Osteoblast (primary cell): ENCODE measurements at regions not wholly inside any gene's neighbourhood (a gene's known extent, or its start where the extent isn't known, plus 50 kb on each side); places are given as distances from the start of the nearest gene placed in this dataset.

Source experiments
- DNase-seq: peaks from one replicate; pipeline ENCODE4 v3.0.0; 2011; ENCODE audit warnings: low spot score, mixed read lengths; ENCODE audit not compliant: insufficient read length; ENCODE audit errors: missing footprints
- H2AFZ ChIP-seq: 2 replicates; pipeline ENCODE4 v1.6.0; 2011; ENCODE audit warnings: mild to moderate bottlenecking, low read length
- H3K27ac ChIP-seq: 2 replicates; pipeline ENCODE4 v1.5.1; 2011; ENCODE audit warnings: mild to moderate bottlenecking, low read depth, low read length, moderate library complexity
- H3K27me3 ChIP-seq: 2 replicates; pipeline ENCODE4 v1.6.0; 2012; ENCODE audit warnings: mild to moderate bottlenecking, control low read depth, inconsistent platforms, low read length, moderate library complexity; ENCODE audit not compliant: insufficient read depth
- H3K36me3 ChIP-seq: 2 replicates; pipeline ENCODE4 v1.5.1; 2011; ENCODE audit warnings: mild to moderate bottlenecking, low read length, control low read depth, moderate library complexity; ENCODE audit not compliant: insufficient read depth
- H3K4me1 ChIP-seq: 2 replicates; pipeline ENCODE4 v1.5.1; 2011; ENCODE audit warnings: mild to moderate bottlenecking, low read length, control low read depth, moderate library complexity; ENCODE audit not compliant: insufficient read depth
- H3K4me2 ChIP-seq: 2 replicates; pipeline ENCODE4 v1.6.0; 2011; ENCODE audit warnings: mild to moderate bottlenecking, low read length; ENCODE audit not compliant: insufficient read depth
- H3K4me3 ChIP-seq: fragments of 200-600 bp; sonication (generic); 3 replicates; pipeline ENCODE4 v1.5.1; 2012; ENCODE audit warnings: mild to moderate bottlenecking, low read length, inconsistent platforms; ENCODE audit not compliant: insufficient read depth
- H3K79me2 ChIP-seq: 2 replicates; pipeline ENCODE4 v1.6.0; 2012; ENCODE audit warnings: mild to moderate bottlenecking, low read length, control low read depth, inconsistent platforms; ENCODE audit not compliant: insufficient read depth
- H3K9me3 ChIP-seq: 2 replicates; pipeline ENCODE4 v1.5.1; 2011; ENCODE audit warnings: low read depth, low read length, control low read depth
- H4K20me1 ChIP-seq: 2 replicates; pipeline ENCODE4 v1.6.0; 2012; ENCODE audit warnings: mild to moderate bottlenecking, low read length, control low read depth; ENCODE audit not compliant: insufficient read depth
- CTCF ChIP-seq: IDR thresholded peaks from 2 replicates; pipeline ENCODE4 v1.5.1; 2011; ENCODE audit warnings: mild to moderate bottlenecking, low read depth, low read length, moderate library complexity; ENCODE audit errors: extremely low read depth

- Histone ChIP-seq H3K36me3 (no peaks in the 10 kb centered on the region), H3K4me2 (no peak overlapping the region), H2AFZ (no peak overlapping the region), H3K9me3 (no peaks in the 10 kb centered on the region), H3K4me3 (no peak overlapping the region), H4K20me1 (no peaks in the 10 kb centered on the region), H3K27me3 (no peaks in the 10 kb centered on the region), H3K27ac (no peak overlapping the region), H3K4me1 (no peaks in the 10 kb centered on the region), H3K79me2 (no peaks in the 10 kb centered on the region)
- TF ChIP-seq CTCF: no peak
- peak; percentile 34 for DNase-seq
Observed at GRCh38 chr9:93823245-93824072, 131.7 kb downstream of the BARX1 start.

GRCh38 chr9:93822229-93822628 is 132.9 kb downstream of the BARX1 start:
- Histone ChIP-seq H3K79me2 (no peaks in the 10 kb centered on the region), H3K27ac (no peak overlapping the region), H3K36me3 (no peaks in the 10 kb centered on the region), H3K4me2 (no peak overlapping the region), H4K20me1 (no peaks in the 10 kb centered on the region), H2AFZ (no peak overlapping the region), H3K4me1 (no peaks in the 10 kb centered on the region), H3K9me3 (no peaks in the 10 kb centered on the region), H3K4me3 (no peak overlapping the region), H3K27me3 (no peaks in the 10 kb centered on the region)
- no peak for TF ChIP-seq CTCF
- DNase-seq: peak; percentile 65

GRCh38 chr9:93821307-93821703 is 133.8 kb downstream of the BARX1 start:
- DNase-seq: peak; percentile 72
- no peaks in the 10 kb centered on the region for H4K20me1 ChIP-seq
- TF ChIP-seq CTCF: no peak
- H3K4me2 ChIP-seq: no peak overlapping the region
- no peak overlapping the region for H2AFZ ChIP-seq
- H3K4me1 ChIP-seq: no peaks in the 10 kb centered on the region
- H3K4me3 ChIP-seq: no peak overlapping the region
- no peaks in the 10 kb centered on the region for H3K36me3 ChIP-seq
- no peaks in the 10 kb centered on the region for H3K9me3 ChIP-seq
- H3K27me3 ChIP-seq: no peaks in the 10 kb centered on the region
- no peaks in the 10 kb centered on the region for H3K79me2 ChIP-seq
- no peak overlapping the region for H3K27ac ChIP-seq

- Histone ChIP-seq H3K27me3 (no peaks in the 10 kb centered on the region), H3K36me3 (no peaks in the 10 kb centered on the region), H3K79me2 (no peaks in the 10 kb centered on the region), H3K27ac (no peak overlapping the region), H4K20me1 (no peaks in the 10 kb centered on the region), H3K4me2 (no peak overlapping the region), H3K9me3 (no peaks in the 10 kb centered on the region), H3K4me1 (no peaks in the 10 kb centered on the region), H2AFZ (no peak overlapping the region), H3K4me3 (no peak overlapping the region)
- peak; percentile 60 for DNase-seq
- TF ChIP-seq CTCF: no peak
Observed at GRCh38 chr9:93820667-93821306, 134.4 kb downstream of the BARX1 start.
